ENCODE measurements at regions not wholly inside any gene's neighbourhood (a gene's known extent, or its start where the extent isn't known, plus 50 kb on each side); places are given as distances from the start of the nearest gene placed in this dataset.

GRCh38 chr5:114223866-114224265 lies 138.0 kb upstream of the KCNN2 start:
- intact Hi-C loops (cut with micrococcal nuclease; ENCODE audit: unreplicated experiment): no loop called here
- no peaks in the 10 kb centered on the region for H3K36me3 ChIP-seq (ENCODE audit: control insufficient read depth, insufficient read depth, low read length)
- H3K4me3 ChIP-seq (ENCODE audit: low read depth in 2 of 2, low read length in 2 of 2): no peak overlapping the region
- no peak for ATAC-seq
- H3K27me3 ChIP-seq (ENCODE audit: control insufficient read depth, insufficient read depth, low read length): no peaks in the 10 kb centered on the region
- no peaks in the 10 kb centered on the region for H3K4me1 ChIP-seq (ENCODE audit: control insufficient read depth, insufficient read depth, low read length)
- no peak for TF ChIP-seq POLR2AphosphoS5 (IDR thresholded peaks at IDR 0.05; ENCODE audit: low read depth, low read length)
- no peak for TF ChIP-seq REST (IDR thresholded peaks at IDR 0.05; ENCODE audit: insufficient read depth in 1 of 2, low read depth in 2 of 2, low read length in 1 of 2)
- no peak for TF ChIP-seq CTCF (IDR thresholded peaks at IDR 0.05)
- TF ChIP-seq TCF7L2 (IDR thresholded peaks at IDR 0.05; ENCODE audit: low read depth, low read length): no peak
- TF ChIP-seq SIN3A (IDR thresholded peaks at IDR 0.05; ENCODE audit: borderline replicate concordance, insufficient read depth, low read depth, low read length): no peak
- H3K9me3 ChIP-seq (ENCODE audit: control insufficient read depth, insufficient read depth, low read depth, low read length): no peaks in the 10 kb centered on the region
- no peak for DNase-seq (ENCODE audit: low read depth, low spot score)
- H3K27ac ChIP-seq (ENCODE audit: low read length): no peak overlapping the region
- no TSS peak for BruUV-seq (replicated peaks)
- ChIA-PET POLR2A (no interaction called here), CTCF (no interaction called here)
- in situ Hi-C loops (cut with HindIII; ENCODE audit: low pct_unique_long_range_greater_than_20kb, low sequenced_read_pairs): no loop called here

- DNase-seq (ENCODE audit: low read depth, low spot score) (no peak), ATAC-seq (no peak)
- Histone ChIP-seq H3K4me1 (ENCODE audit: control insufficient read depth, insufficient read depth, low read length) (no peaks in the 10 kb centered on the region), H3K27me3 (ENCODE audit: control insufficient read depth, insufficient read depth, low read length) (no peaks in the 10 kb centered on the region), H3K27ac (ENCODE audit: low read length) (no peak overlapping the region), H3K9me3 (ENCODE audit: control insufficient read depth, insufficient read depth, low read depth, low read length) (no peaks in the 10 kb centered on the region), H3K4me3 (ENCODE audit: low read depth in 2 of 2, low read length in 2 of 2) (no peak overlapping the region), H3K36me3 (ENCODE audit: control insufficient read depth, insufficient read depth, low read length) (no peaks in the 10 kb centered on the region)
- ChIA-PET POLR2A (no interaction called here), CTCF (no interaction called here)
- BruUV-seq (replicated peaks): no TSS peak
- no peak for TF ChIP-seq POLR2AphosphoS5 (IDR thresholded peaks at IDR 0.05; ENCODE audit: low read depth, low read length)
- TF ChIP-seq SIN3A (IDR thresholded peaks at IDR 0.05; ENCODE audit: borderline replicate concordance, insufficient read depth, low read depth, low read length): no peak
- no peak for TF ChIP-seq CTCF (IDR thresholded peaks at IDR 0.05)
- TF ChIP-seq REST (IDR thresholded peaks at IDR 0.05; ENCODE audit: insufficient read depth in 1 of 2, low read depth in 2 of 2, low read length in 1 of 2): no peak
- in situ Hi-C loops (cut with HindIII; ENCODE audit: low pct_unique_long_range_greater_than_20kb, low sequenced_read_pairs): no loop called here
- intact Hi-C loops (cut with micrococcal nuclease; ENCODE audit: unreplicated experiment): no loop called here
Measured at GRCh38 chr5:114237766-114238165, 124.1 kb upstream of the KCNN2 start.

Measured in Panc1 (cell line).